Mesendoderm (in vitro differentiated cells): ENCODE measurements at regions not wholly inside any gene's neighbourhood (a gene's known extent, or its start where the extent isn't known, plus 50 kb on each side); places are given as distances from the start of the nearest gene placed in this dataset.

ENCODE experiments used
- DNase-seq: peaks from one replicate; pipeline ENCODE4 v3.0.0; 2013
- H2AK5ac ChIP-seq: 2 replicates; pipeline ENCODE4 v1.6.1; 2013; ENCODE audit warnings: low read length, inconsistent platforms
- H2BK120ac ChIP-seq: 2 replicates; pipeline ENCODE4 v1.6.1; 2013; ENCODE audit warnings: low read depth, mild to moderate bottlenecking, low read length, moderate library complexity, mixed read lengths
- H2BK15ac ChIP-seq: replicated peaks from 2 replicates; pipeline ENCODE4 v1.6.1; 2013; ENCODE audit warnings: low read depth, mild to moderate bottlenecking, moderate library complexity
- H2BK5ac ChIP-seq: 2 replicates; pipeline ENCODE4 v1.6.1; 2013; ENCODE audit warnings: low read length, inconsistent platforms
- H3K18ac ChIP-seq: 2 replicates; pipeline ENCODE4 v1.6.1; 2013; ENCODE audit warnings: mild to moderate bottlenecking, low read length, mixed read lengths
- H3K23ac ChIP-seq: one replicate; pipeline ENCODE4 v1.6.1; 2013; ENCODE audit warnings: low read length
- H3K27ac ChIP-seq: 2 replicates; pipeline ENCODE4 v1.5.1; 2013; ENCODE audit warnings: low read depth, mild to moderate bottlenecking, inconsistent platforms, low read length, moderate library complexity
- H3K27me3 ChIP-seq: 2 replicates; pipeline ENCODE4 v1.6.1; 2013; ENCODE audit warnings: low read length, control low read depth, mild to moderate bottlenecking, inconsistent platforms; ENCODE audit not compliant: insufficient read depth, poor library complexity
- H3K36me3 ChIP-seq: 2 replicates; pipeline ENCODE4 v1.6.1; 2013; ENCODE audit warnings: low read length, inconsistent platforms; ENCODE audit not compliant: control insufficient read depth, insufficient read depth
- H3K4ac ChIP-seq: one replicate; pipeline ENCODE4 v1.6.1; 2013; ENCODE audit warnings: low read depth, mild to moderate bottlenecking, low read length, moderate library complexity
- H3K4me1 ChIP-seq: 2 replicates; pipeline ENCODE4 v1.6.1; 2013; ENCODE audit warnings: low read depth, low read length, inconsistent platforms; ENCODE audit not compliant: control insufficient read depth
- H3K4me2 ChIP-seq: 2 replicates; pipeline ENCODE4 v1.6.1; 2013; ENCODE audit warnings: low read length
- H3K4me3 ChIP-seq: 2 replicates; pipeline ENCODE4 v1.5.1; 2013; ENCODE audit warnings: mild to moderate bottlenecking, low read length
- H3K56ac ChIP-seq: one replicate; pipeline ENCODE4 v1.6.1; 2013; ENCODE audit warnings: low read length
- H3K79me1 ChIP-seq: 2 replicates; pipeline ENCODE4 v1.6.1; 2013; ENCODE audit warnings: low read length, inconsistent platforms
- H3K79me2 ChIP-seq: 2 replicates; pipeline ENCODE4 v1.6.1; 2013; ENCODE audit warnings: mild to moderate bottlenecking, low read length; ENCODE audit not compliant: control insufficient read depth, insufficient read depth
- H3K9ac ChIP-seq: 2 replicates; pipeline ENCODE4 v1.6.1; 2013; ENCODE audit warnings: low read length, inconsistent platforms
- H4K5ac ChIP-seq: one replicate; pipeline ENCODE4 v1.6.1; 2013; ENCODE audit warnings: low read length
- H4K8ac ChIP-seq: one replicate; pipeline ENCODE4 v1.6.1; 2013; ENCODE audit warnings: low read depth, mild to moderate bottlenecking, control low read depth, low read length, moderate library complexity
- WGBS: extraction: QIAGEN DNeasy Blood & Tissue Kit; methylation state at CpG from one replicate; pipeline ENCODE4 v1.1.7; 2013; ENCODE audit warnings: low lambda C conversion rate, missing lambda C conversion rate; ENCODE audit not compliant: insufficient coverage; ENCODE audit errors: extremely low coverage; 5-methylcytosine and 5-hydroxymethylcytosine counted together

- Histone ChIP-seq H3K79me1 (no peaks in the 10 kb centered on the region), H3K36me3 (no peaks in the 10 kb centered on the region), H3K27me3 (no peaks in the 10 kb centered on the region), H2AK5ac (no peak overlapping the region), H3K9ac (no peak overlapping the region), H4K8ac (no peak overlapping the region), H3K4me1 (no peaks in the 10 kb centered on the region), H3K4ac (no peak overlapping the region), H4K5ac (no peak overlapping the region), H2BK120ac (no peak overlapping the region), H3K79me2 (no peaks in the 10 kb centered on the region), H3K4me3 (no peak overlapping the region), H3K18ac (no peak overlapping the region), H3K23ac (no peak overlapping the region), H3K27ac (no peak overlapping the region), H2BK15ac (no peak overlapping the region), H2BK5ac (no peak overlapping the region), H3K4me2 (no peak overlapping the region), H3K56ac (no peak overlapping the region)
- DNase-seq = no peak
- WGBS = no CpG with 5 or more reads among the region's 3 CpGs
Measured at GRCh38 chr13:105083992-105084391, 1451.5 kb downstream of the EFNB2 start.

GRCh38 chr13:105074755-105075154, 1460.7 kb downstream of the EFNB2 start:
- H4K8ac ChIP-seq = no peak overlapping the region
- H3K27me3 ChIP-seq = no peaks in the 10 kb centered on the region
- H2BK15ac ChIP-seq = no peak overlapping the region
- H2BK120ac ChIP-seq = no peak overlapping the region
- H3K36me3 ChIP-seq = no peaks in the 10 kb centered on the region
- no peak overlapping the region for H4K5ac ChIP-seq
- no peak overlapping the region for H2AK5ac ChIP-seq
- H3K27ac ChIP-seq = no peak overlapping the region
- no peak overlapping the region for H2BK5ac ChIP-seq
- H3K4ac ChIP-seq = no peak overlapping the region
- no peaks in the 10 kb centered on the region for H3K79me1 ChIP-seq
- no peak overlapping the region for H3K4me3 ChIP-seq
- DNase-seq = no peak
- no CpG with 5 or more reads among the region's 2 CpGs for WGBS
- H3K9ac ChIP-seq = no peak overlapping the region
- no peak overlapping the region for H3K56ac ChIP-seq
- H3K4me2 ChIP-seq = no peak overlapping the region
- H3K4me1 ChIP-seq = no peaks in the 10 kb centered on the region
- no peaks in the 10 kb centered on the region for H3K79me2 ChIP-seq
- no peak overlapping the region for H3K18ac ChIP-seq
- no peak overlapping the region for H3K23ac ChIP-seq

- H2AK5ac ChIP-seq = no peak overlapping the region
- H3K4ac ChIP-seq = no peak overlapping the region
- no peaks in the 10 kb centered on the region for H3K27me3 ChIP-seq
- H3K79me1 ChIP-seq = no peaks in the 10 kb centered on the region
- no peak overlapping the region for H4K8ac ChIP-seq
- H3K27ac ChIP-seq = no peak overlapping the region
- no CpG with 5 or more reads among the region's 13 CpGs for WGBS
- no peak overlapping the region for H3K4me3 ChIP-seq
- H4K5ac ChIP-seq = no peak overlapping the region
- no peak overlapping the region for H3K4me2 ChIP-seq
- H2BK15ac ChIP-seq = no peak overlapping the region
- DNase-seq = no peak
- no peak overlapping the region for H3K9ac ChIP-seq
- H2BK5ac ChIP-seq = no peak overlapping the region
- H3K4me1 ChIP-seq = no peaks in the 10 kb centered on the region
- H3K56ac ChIP-seq = no peak overlapping the region
- H3K79me2 ChIP-seq = no peaks in the 10 kb centered on the region
- H3K23ac ChIP-seq = no peak overlapping the region
- no peaks in the 10 kb centered on the region for H3K36me3 ChIP-seq
- no peak overlapping the region for H2BK120ac ChIP-seq
- H3K18ac ChIP-seq = no peak overlapping the region
Measured at GRCh38 chr13:105073041-105073440, 1462.4 kb downstream of the EFNB2 start.

GRCh38 chr13:105070452-105070851, 1465.0 kb downstream of the EFNB2 start:
- no CpG with 5 or more reads among the region's 1 CpG for WGBS
- Histone ChIP-seq H3K36me3 (no peaks in the 10 kb centered on the region), H3K79me1 (no peaks in the 10 kb centered on the region), H3K4me1 (no peaks in the 10 kb centered on the region), H4K8ac (no peak overlapping the region), H3K27me3 (no peaks in the 10 kb centered on the region), H3K23ac (no peak overlapping the region), H3K27ac (no peak overlapping the region), H3K79me2 (no peaks in the 10 kb centered on the region), H3K4me2 (no peak overlapping the region), H2BK5ac (no peak overlapping the region), H2BK120ac (no peak overlapping the region), H3K4ac (no peak overlapping the region), H2BK15ac (no peak overlapping the region), H2AK5ac (no peak overlapping the region), H3K9ac (no peak overlapping the region), H3K56ac (no peak overlapping the region), H3K4me3 (no peak overlapping the region), H3K18ac (no peak overlapping the region), H4K5ac (no peak overlapping the region)
- no peak for DNase-seq

GRCh38 chr13:105069106-105069505, 1466.4 kb downstream of the EFNB2 start:
- Histone ChIP-seq H2BK5ac (no peak overlapping the region), H3K9ac (no peak overlapping the region), H3K18ac (no peak overlapping the region), H3K79me1 (no peaks in the 10 kb centered on the region), H3K4ac (no peak overlapping the region), H4K5ac (no peak overlapping the region), H3K36me3 (no peaks in the 10 kb centered on the region), H4K8ac (no peak overlapping the region), H3K23ac (no peak overlapping the region), H3K4me3 (no peak overlapping the region), H3K56ac (no peak overlapping the region), H3K27me3 (no peaks in the 10 kb centered on the region), H3K27ac (no peak overlapping the region), H2BK15ac (no peak overlapping the region), H3K4me1 (no peaks in the 10 kb centered on the region), H2AK5ac (no peak overlapping the region), H3K4me2 (no peak overlapping the region), H3K79me2 (no peaks in the 10 kb centered on the region), H2BK120ac (no peak overlapping the region)
- DNase-seq = no peak

- WGBS = no CpG with 5 or more reads among the region's 5 CpGs
- no peak for DNase-seq
- Histone ChIP-seq H3K27me3 (no peaks in the 10 kb centered on the region), H4K8ac (no peak overlapping the region), H3K4ac (no peak overlapping the region), H3K18ac (no peak overlapping the region), H3K4me3 (no peak overlapping the region), H3K4me2 (no peak overlapping the region), H3K56ac (no peak overlapping the region), H3K79me2 (no peaks in the 10 kb centered on the region), H3K9ac (no peak overlapping the region), H3K27ac (no peak overlapping the region), H3K4me1 (no peaks in the 10 kb centered on the region), H2BK15ac (no peak overlapping the region), H3K79me1 (no peaks in the 10 kb centered on the region), H2BK120ac (no peak overlapping the region), H3K36me3 (no peaks in the 10 kb centered on the region), H2AK5ac (no peak overlapping the region), H3K23ac (no peak overlapping the region), H4K5ac (no peak overlapping the region), H2BK5ac (no peak overlapping the region)
Measured at GRCh38 chr13:105063676-105064075, 1471.8 kb downstream of the EFNB2 start.
